ENCODE measurements at regions not wholly inside any gene's neighbourhood (a gene's known extent, or its start where the extent isn't known, plus 50 kb on each side); places are given as distances from the start of the nearest gene placed in this dataset.

DNA sequence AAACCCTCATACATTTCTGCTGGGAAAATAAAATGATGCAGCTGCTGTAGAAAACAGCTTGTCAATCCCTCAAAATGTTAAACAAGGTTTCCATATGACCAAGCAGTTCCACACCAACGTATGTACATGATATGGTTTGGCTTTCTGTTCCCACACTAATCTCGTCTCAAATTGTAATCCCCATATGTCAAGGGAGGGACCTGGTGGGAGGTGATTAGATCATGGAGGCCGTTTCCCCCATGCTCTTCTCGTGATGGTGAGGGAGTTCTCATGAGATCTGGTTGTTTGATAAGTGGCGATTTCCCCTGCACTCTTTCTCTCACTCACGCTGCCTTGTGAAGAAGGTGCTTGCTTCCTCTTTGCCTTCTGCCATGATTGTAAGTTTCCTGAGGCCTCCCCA lies 100.6 kb upstream of the SLC24A5 start:
- TF ChIP-seq POLR2A (IDR thresholded peaks at IDR 0.05) (no peak), CTCF (IDR thresholded peaks at IDR 0.05) (no peak)
